Urinary bladder (tissue), 4 donors: ENCODE measurements at regions not wholly inside any gene's neighbourhood (a gene's known extent, or its start where the extent isn't known, plus 50 kb on each side); places are given as distances from the start of the nearest gene placed in this dataset. TPM values are rescaled to one million over a fixed set of nuclear protein-coding genes. Genes with fewer than 3 reads are reported as not detected.

ENCODE experiments used
- DNase-seq: peaks from one replicate; pipeline ENCODE4 v3.0.0-alpha.2; 2015; ENCODE audit errors: extremely low spot score
- H3K27ac ChIP-seq: one replicate; pipeline ENCODE4 v1.5.1; 2013; ENCODE audit warnings: low read depth, mild to moderate bottlenecking, moderate library complexity
- H3K36me3 ChIP-seq: one replicate; pipeline ENCODE4 v1.6.1; 2013; ENCODE audit warnings: mild to moderate bottlenecking, moderate library complexity; ENCODE audit not compliant: insufficient read depth
- H3K4me1 ChIP-seq: one replicate; pipeline ENCODE4 v1.6.1; 2013; ENCODE audit warnings: mild to moderate bottlenecking, moderate library complexity; ENCODE audit not compliant: insufficient read depth
- H3K4me3 ChIP-seq: one replicate; pipeline ENCODE4 v1.5.1; 2013; ENCODE audit warnings: low read depth, low read length
- WGBS: extraction: QIAGEN DNeasy Blood & Tissue Kit; methylation state at CpG from one replicate; pipeline ENCODE4 v1.1.7; 2013; 5-methylcytosine and 5-hydroxymethylcytosine counted together
- small RNA-seq: library from RNA; depleted of rRNA; stranded (forward); fragments of <200 nt; gene quantifications from one replicate; pipeline ENCODE3, GENCODE V24; 2014
- donor health status: healthy with polysubstance abuse.
- donor health status: healthy.

DNA sequence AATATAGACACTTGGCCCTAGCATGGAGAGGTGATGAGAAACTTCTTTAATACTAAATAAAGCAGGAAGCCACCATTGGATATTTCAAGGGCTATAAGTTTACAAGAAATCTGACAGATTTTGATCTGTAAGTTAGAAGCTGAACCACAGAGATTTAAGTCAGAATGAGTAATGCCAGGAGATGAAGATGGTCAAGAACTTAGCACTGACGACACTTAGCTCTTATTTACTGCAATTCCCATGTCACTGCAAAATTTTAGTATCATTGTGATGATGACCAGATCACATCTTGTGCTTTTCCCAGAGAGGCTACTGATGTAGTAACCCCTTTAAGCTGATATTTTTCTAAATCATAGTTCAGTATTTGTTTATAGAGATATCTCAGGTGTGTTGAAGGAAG, 59.4 kb upstream of the CD96 start:
- 68% methylated on average over 1 of the region's 1 CpG for WGBS
- Histone ChIP-seq H3K36me3 (no peaks in the 10 kb centered on the region), H3K4me3 (no peak overlapping the region), H3K4me1 (no peaks in the 10 kb centered on the region), H3K27ac (no peak overlapping the region)
- no peak for DNase-seq

DNA sequence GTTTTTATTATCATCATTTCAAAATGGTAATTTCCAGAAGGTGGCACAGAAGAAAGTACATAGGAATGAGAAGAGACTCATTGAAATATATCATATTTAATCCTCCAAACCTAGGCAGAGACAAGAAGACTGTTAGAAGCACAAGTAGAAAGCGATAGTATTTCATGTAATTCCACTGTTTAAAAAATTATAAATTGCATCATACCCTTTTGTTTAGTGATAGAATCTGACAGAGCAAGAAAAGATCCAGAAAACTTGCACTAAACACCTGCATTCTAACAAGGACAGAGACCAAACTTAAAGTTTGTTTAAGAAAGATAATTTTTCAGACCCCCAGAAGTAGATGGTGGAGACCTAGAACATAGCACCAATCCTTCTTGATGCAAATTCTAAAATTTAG, 56.9 kb upstream of the CD96 start:
- no peak for DNase-seq
- Histone ChIP-seq H3K4me3 (no peak overlapping the region), H3K27ac (no peak overlapping the region), H3K36me3 (no peaks in the 10 kb centered on the region), H3K4me1 (no peaks in the 10 kb centered on the region)
- WGBS = 55% methylated on average over 1 of the region's 1 CpG

Small RNAs in the stretch of these regions (small RNA-seq; reads per million reads assigned to genes)
- gene ATP6V0CP2 = not detected
